ENCODE measurements at regions not wholly inside any gene's neighbourhood (a gene's known extent, or its start where the extent isn't known, plus 50 kb on each side); places are given as distances from the start of the nearest gene placed in this dataset.
"Not testable (repeated sequence)": the region's sequence is repeated elsewhere in the genome, so short reads cannot be mapped to it uniquely, and the experiment has no call there.

DNA sequence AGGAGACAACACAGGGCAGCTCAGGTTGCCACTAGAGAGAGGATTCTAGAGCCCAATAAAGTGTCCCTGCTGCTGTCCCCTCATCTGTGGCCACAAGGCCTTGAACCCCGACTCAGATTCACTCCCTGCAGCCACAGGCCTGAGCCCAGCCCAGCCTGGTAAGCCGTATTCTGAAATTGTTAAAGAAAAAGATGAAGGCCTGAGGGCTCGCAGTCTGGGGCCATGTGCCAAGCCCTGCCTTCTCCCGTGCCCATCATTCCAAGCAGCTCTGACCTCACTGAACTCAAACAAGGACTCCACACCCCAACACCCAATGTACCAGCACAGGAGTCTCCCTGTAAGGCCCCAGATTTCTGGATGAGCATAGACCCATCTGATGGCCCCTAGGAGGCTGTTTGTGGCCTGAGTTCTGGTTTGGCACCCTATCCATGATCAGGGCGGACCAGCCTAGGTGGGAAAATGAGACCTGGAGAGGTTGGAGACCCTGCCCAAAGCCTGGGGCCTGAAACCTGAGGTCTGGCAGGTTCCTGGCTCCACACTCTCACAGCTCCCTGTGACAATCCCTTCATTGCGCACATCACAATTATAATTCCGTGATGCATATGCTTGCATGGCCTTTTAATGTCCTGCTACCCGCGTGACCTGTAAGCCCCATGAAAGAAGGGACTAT lies 62.0 kb upstream of the TOP1 start:
- Histone ChIP-seq H3K27me3 (ENCODE audit: control insufficient read depth, low read length) (no peaks in the 10 kb centered on the region), H3K4me1 (ENCODE audit: control insufficient read depth, low read length) (peaks cover 10% of the 10 kb centered on the region), H3K4me2 (ENCODE audit: low read length) (no peak overlapping the region), H3K9me3 (ENCODE audit: control insufficient read depth, insufficient read depth, low read length) (no peaks in the 10 kb centered on the region), H3K79me2 (ENCODE audit: control insufficient read depth, low read length) (no peaks in the 10 kb centered on the region), H3F3A (ENCODE audit: control insufficient read depth, insufficient read depth) (no peaks in the 10 kb centered on the region), H3K36me3 (ENCODE audit: control insufficient read depth, low read length) (no peaks in the 10 kb centered on the region), H3K4me3 (ENCODE audit: low read length) (no peak overlapping the region), H3K27ac (ENCODE audit: low read depth, low read length) (no peak overlapping the region), H3K9me2 (replicated peaks; ENCODE audit: control insufficient read depth, low read length) (no peaks in the 10 kb centered on the region), H4K20me1 (ENCODE audit: control insufficient read depth, insufficient read depth, low read depth, low read length) (no peaks in the 10 kb centered on the region)
- no peak for TF ChIP-seq EZH2phosphoT487 (IDR thresholded peaks at IDR 0.05; ENCODE audit: borderline replicate concordance, low read length)
- TF ChIP-seq, protein P1, sequence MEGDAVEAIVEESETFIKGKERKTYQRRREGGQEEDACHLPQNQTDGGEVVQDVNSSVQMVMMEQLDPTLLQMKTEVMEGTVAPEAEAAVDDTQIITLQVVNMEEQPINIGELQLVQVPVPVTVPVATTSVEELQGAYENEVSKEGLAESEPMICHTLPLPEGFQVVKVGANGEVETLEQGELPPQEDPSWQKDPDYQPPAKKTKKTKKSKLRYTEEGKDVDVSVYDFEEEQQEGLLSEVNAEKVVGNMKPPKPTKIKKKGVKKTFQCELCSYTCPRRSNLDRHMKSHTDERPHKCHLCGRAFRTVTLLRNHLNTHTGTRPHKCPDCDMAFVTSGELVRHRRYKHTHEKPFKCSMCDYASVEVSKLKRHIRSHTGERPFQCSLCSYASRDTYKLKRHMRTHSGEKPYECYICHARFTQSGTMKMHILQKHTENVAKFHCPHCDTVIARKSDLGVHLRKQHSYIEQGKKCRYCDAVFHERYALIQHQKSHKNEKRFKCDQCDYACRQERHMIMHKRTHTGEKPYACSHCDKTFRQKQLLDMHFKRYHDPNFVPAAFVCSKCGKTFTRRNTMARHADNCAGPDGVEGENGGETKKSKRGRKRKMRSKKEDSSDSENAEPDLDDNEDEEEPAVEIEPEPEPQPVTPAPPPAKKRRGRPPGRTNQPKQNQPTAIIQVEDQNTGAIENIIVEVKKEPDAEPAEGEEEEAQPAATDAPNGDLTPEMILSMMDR (IDR thresholded peaks at IDR 0.05; ENCODE audit: low read depth, low read length, poor library complexity, severe bottlenecking): no peak

DNA sequence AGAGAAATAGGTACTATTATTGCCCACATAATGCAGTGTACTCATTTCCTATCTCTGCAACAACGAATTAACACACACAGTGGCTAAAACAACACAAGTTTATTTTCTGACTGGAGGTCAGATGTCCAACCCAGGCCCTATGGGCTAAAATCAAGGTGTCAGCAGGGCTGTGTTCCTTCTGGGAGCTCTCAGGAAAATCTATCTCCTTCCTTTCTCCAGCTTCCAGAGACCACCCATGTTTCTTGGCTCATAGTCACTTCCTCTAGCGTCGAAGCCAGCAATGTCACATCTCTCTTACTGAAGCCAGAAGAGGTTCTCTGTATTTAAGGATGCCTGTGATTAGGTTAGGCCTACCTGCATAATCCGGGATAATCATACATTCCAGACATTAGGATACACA lies 60.9 kb upstream of the TOP1 start:
- no peak for TF ChIP-seq EZH2phosphoT487 (IDR thresholded peaks at IDR 0.05; ENCODE audit: borderline replicate concordance, low read length)
- TF ChIP-seq, protein P1 (IDR thresholded peaks at IDR 0.05; ENCODE audit: low read depth, low read length, poor library complexity, severe bottlenecking): no peak
- Histone ChIP-seq H3K27ac (ENCODE audit: low read depth, low read length) (no peak overlapping the region), H3K27me3 (ENCODE audit: control insufficient read depth, low read length) (no peaks in the 10 kb centered on the region), H3K9me2 (replicated peaks; ENCODE audit: control insufficient read depth, low read length) (no peaks in the 10 kb centered on the region), H3K4me1 (ENCODE audit: control insufficient read depth, low read length) (peaks cover 7% of the 10 kb centered on the region), H3K4me2 (ENCODE audit: low read length) (no peak overlapping the region), H3F3A (ENCODE audit: control insufficient read depth, insufficient read depth) (no peaks in the 10 kb centered on the region), H3K4me3 (ENCODE audit: low read length) (no peak overlapping the region), H3K79me2 (ENCODE audit: control insufficient read depth, low read length) (no peaks in the 10 kb centered on the region), H3K36me3 (ENCODE audit: control insufficient read depth, low read length) (no peaks in the 10 kb centered on the region), H3K9me3 (ENCODE audit: control insufficient read depth, insufficient read depth, low read length) (no peaks in the 10 kb centered on the region), H4K20me1 (ENCODE audit: control insufficient read depth, insufficient read depth, low read depth, low read length) (no peaks in the 10 kb centered on the region)

DNA sequence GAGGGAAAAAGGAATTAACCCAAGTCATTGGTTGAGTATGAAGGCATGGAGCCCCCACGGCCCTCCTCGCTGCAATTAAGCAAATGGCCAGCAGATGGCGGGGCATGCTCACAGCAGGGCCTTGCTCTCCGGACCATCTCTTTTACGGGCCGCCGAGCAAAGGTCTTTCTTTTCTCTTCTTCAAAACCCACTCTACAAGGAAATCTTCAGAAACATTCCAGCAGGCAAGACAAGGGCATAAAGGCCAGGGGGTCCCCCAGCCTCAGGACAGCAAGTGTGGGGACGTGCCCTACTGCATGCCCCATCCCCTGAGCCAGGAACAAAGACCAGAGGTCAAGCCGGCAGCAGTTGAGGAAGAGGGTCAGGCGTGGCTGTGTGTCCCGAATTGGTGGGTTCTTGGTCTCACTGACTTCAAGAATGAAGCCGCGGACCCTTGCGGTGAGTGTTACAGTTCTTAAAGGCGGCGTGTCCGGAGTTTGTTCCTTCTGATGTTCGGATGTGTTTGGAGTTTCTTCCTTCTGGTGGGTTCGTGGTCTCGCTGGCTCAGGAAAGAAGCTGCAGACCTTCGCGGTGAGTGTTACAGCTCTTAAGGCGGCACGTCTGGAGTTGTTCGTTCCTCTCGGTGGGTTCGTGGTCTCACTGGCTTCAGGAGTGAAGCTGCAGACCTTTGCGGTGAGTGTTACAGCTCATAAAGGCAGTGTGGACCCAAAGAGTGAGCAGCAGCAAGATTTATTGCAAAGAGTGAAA lies 59.6 kb upstream of the TOP1 start:
- not testable (repeated sequence) for H3K36me3 ChIP-seq (ENCODE audit: control insufficient read depth, low read length); H3F3A ChIP-seq (ENCODE audit: control insufficient read depth, insufficient read depth); H3K27ac ChIP-seq (ENCODE audit: low read depth, low read length); H4K20me1 ChIP-seq (ENCODE audit: control insufficient read depth, insufficient read depth, low read depth, low read length); H3K27me3 ChIP-seq (ENCODE audit: control insufficient read depth, low read length); H3K9me3 ChIP-seq (ENCODE audit: control insufficient read depth, insufficient read depth, low read length); H3K4me1 ChIP-seq (ENCODE audit: control insufficient read depth, low read length); H3K9me2 ChIP-seq (replicated peaks; ENCODE audit: control insufficient read depth, low read length); H3K79me2 ChIP-seq (ENCODE audit: control insufficient read depth, low read length)
- H3K4me3 ChIP-seq (ENCODE audit: low read length): peak overlapping the region; percentile 67
- peak overlapping the region; percentile 74 for H3K4me2 ChIP-seq (ENCODE audit: low read length)
- TF ChIP-seq, protein P1 (IDR thresholded peaks at IDR 0.05; ENCODE audit: low read depth, low read length, poor library complexity, severe bottlenecking): peak; percentile 97
